ENCODE measurements at regions not wholly inside any gene's neighbourhood (a gene's known extent, or its start where the extent isn't known, plus 50 kb on each side); places are given as distances from the start of the nearest gene placed in this dataset.

DNA sequence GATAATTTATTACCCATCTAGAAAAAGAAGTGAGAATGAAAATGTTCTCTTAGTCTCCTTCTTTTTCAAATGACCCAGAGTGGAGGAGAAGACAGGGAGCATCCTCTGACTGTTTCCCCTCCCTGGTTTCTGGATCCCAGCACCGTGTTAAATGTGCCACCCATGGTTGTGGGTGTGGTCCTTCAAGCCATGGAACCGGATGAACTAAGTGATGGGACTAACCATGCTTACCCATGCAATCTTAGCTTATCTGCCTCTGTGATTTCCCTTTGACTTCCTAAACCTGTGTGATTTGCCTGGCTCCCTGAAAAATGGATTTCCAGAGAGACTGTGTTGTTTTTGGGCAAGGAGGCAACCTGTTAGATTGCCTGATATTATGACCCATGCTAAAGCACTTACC is 437.1 kb downstream of the MAGEB5 start:
- H3K36me3 Mint-ChIP-seq (ENCODE audit: low read depth) = peaks cover 42% of the 10 kb centered on the region; the same call in 2 of the 3 replicates
- H3K27me3 Mint-ChIP-seq (ENCODE audit: insufficient read depth, low read depth, poor library complexity) = no peaks in the 10 kb centered on the region
- Histone ChIP-seq H3K27ac (ENCODE audit: low read depth) (no peak overlapping the region), H4K20me1 (replicated peaks; ENCODE audit: insufficient read depth) (no peaks in the 10 kb centered on the region), H3K79me2 (replicated peaks; ENCODE audit: insufficient read depth) (no peaks in the 10 kb centered on the region), H3F3A (replicated peaks; ENCODE audit: low read depth) (no peaks in the 10 kb centered on the region), H3K4me1 (ENCODE audit: insufficient read depth) (no peaks in the 10 kb centered on the region; the same call in 1 of the 2 replicates), H3K9me2 (ENCODE audit: insufficient read depth) (no peaks in the 10 kb centered on the region), H3K27me3 (ENCODE audit: insufficient read depth) (no peaks in the 10 kb centered on the region), H3K4me3 (no peak overlapping the region), H3K36me3 (ENCODE audit: insufficient read depth) (no peaks in the 10 kb centered on the region), H2AFZ (no peak overlapping the region), H3K4me2 (no peak overlapping the region)
- no peak for TF ChIP-seq EZH2phosphoT487 (IDR thresholded peaks at IDR 0.05; ENCODE audit: unreplicated experiment)
- TF ChIP-seq POLR2AphosphoS5 (IDR thresholded peaks at IDR 0.05; ENCODE audit: low read depth) = no peak
- no peak for TF ChIP-seq JUNB (IDR thresholded peaks at IDR 0.05; ENCODE audit: unreplicated experiment)
- no peak for TF ChIP-seq ZNF331 (CRISPR knock-in tag; IDR thresholded peaks at IDR 0.05; ENCODE audit: low read depth)
- TF ChIP-seq ZNF114 (CRISPR knock-in tag; IDR thresholded peaks at IDR 0.05) = no peak
- TF ChIP-seq STAT1 (IDR thresholded peaks at IDR 0.05; ENCODE audit: unreplicated experiment) = no peak
- no peak for TF ChIP-seq REST (IDR thresholded peaks at IDR 0.05; ENCODE audit: unreplicated experiment)
- TF ChIP-seq NANOG (IDR thresholded peaks at IDR 0.05; ENCODE audit: borderline replicate concordance) = no peak
- H3K4me3 Mint-ChIP-seq = no peak overlapping the region
- H3K4me1 Mint-ChIP-seq = no peaks in the 10 kb centered on the region
- no peak for ATAC-seq
- DNase-seq (ENCODE audit: low spot score) = no peak
- no peak overlapping the region for H3K27ac Mint-ChIP-seq
- peaks cover 58% of the 10 kb centered on the region for H3K9me3 Mint-ChIP-seq

DNA sequence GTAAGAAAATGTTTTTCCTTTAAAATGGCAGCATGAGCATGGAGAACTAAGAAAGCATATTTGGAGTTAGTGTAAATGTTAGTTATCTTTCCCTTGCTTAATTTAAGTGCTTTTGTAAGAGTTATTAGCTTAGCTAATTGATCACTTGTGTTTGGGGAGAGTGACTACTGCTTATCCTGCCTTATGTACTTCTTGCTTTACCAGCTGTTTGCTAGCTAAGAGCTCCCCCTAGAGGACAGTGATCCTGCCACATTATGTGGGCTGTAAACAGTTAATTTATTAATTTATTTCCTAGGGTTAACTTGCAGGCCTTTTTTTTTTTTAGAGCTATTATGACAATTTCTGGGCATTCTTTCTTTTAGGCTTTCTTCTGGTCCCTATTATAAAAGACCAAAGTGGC is 435.8 kb downstream of the MAGEB5 start:
- Mint-ChIP-seq H3K9me3 (peaks cover 56% of the 10 kb centered on the region), H3K4me3 (no peak overlapping the region), H3K27ac (no peak overlapping the region), H3K4me1 (no peaks in the 10 kb centered on the region), H3K36me3 (ENCODE audit: low read depth) (peaks cover 36% of the 10 kb centered on the region; the same call in 2 of the 3 replicates), H3K27me3 (ENCODE audit: insufficient read depth, low read depth, poor library complexity) (no peaks in the 10 kb centered on the region)
- no peaks in the 10 kb centered on the region for H3K9me2 ChIP-seq (ENCODE audit: insufficient read depth)
- H2AFZ ChIP-seq = no peak overlapping the region
- H3K4me1 ChIP-seq (ENCODE audit: insufficient read depth) = no peaks in the 10 kb centered on the region; the same call in 1 of the 2 replicates
- H4K20me1 ChIP-seq (replicated peaks; ENCODE audit: insufficient read depth) = no peaks in the 10 kb centered on the region
- DNase-seq (ENCODE audit: low spot score) (no peak), ATAC-seq (no peak)
- no peaks in the 10 kb centered on the region for H3K79me2 ChIP-seq (replicated peaks; ENCODE audit: insufficient read depth)
- H3K27ac ChIP-seq (ENCODE audit: low read depth) = no peak overlapping the region
- H3K27me3 ChIP-seq (ENCODE audit: insufficient read depth) = no peaks in the 10 kb centered on the region
- no peaks in the 10 kb centered on the region for H3K36me3 ChIP-seq (ENCODE audit: insufficient read depth)
- H3K4me3 ChIP-seq = no peak overlapping the region
- no peaks in the 10 kb centered on the region for H3F3A ChIP-seq (replicated peaks; ENCODE audit: low read depth)
- no peak overlapping the region for H3K4me2 ChIP-seq
- TF ChIP-seq ZNF114 (CRISPR knock-in tag; IDR thresholded peaks at IDR 0.05) (no peak), POLR2AphosphoS5 (IDR thresholded peaks at IDR 0.05; ENCODE audit: low read depth) (no peak), CTCF (conservative IDR thresholded peaks at IDR 0.05; ENCODE audit: low read depth in 2 of 2) (peak; percentile 37 to 46), EZH2phosphoT487 (IDR thresholded peaks at IDR 0.05; ENCODE audit: unreplicated experiment) (no peak), ZNF331 (CRISPR knock-in tag; IDR thresholded peaks at IDR 0.05; ENCODE audit: low read depth) (no peak), ZNF462 (CRISPR knock-in tag; IDR thresholded peaks at IDR 0.05) (no peak)

Measured in GM23338 (cell line).